Esophagus squamous epithelium (tissue), 5 donors: ENCODE measurements at regions not wholly inside any gene's neighbourhood (a gene's known extent, or its start where the extent isn't known, plus 50 kb on each side); places are given as distances from the start of the nearest gene placed in this dataset.

Experiments
- DNase-seq: peaks from one replicate; lab custom pipeline; 2025; lab: John Stamatoyannopoulos, UW
- H3K27ac ChIP-seq, 4 donors: fragments of 200-600 bp; sonication (generic); one replicate each; pipeline ENCODE4 v1.5.1; 2016 to 2019; ENCODE audit warnings: mild to moderate bottlenecking in 1 of 4
- H3K27me3 ChIP-seq, 4 donors: fragments of 200-600 bp; sonication (generic); 1 replicate in 3 of 4; 2 replicates in 1 of 4; pipeline versions ENCODE4 v1.5.1 to v1.6.0; 2017 to 2021; ENCODE audit warnings: antibody characterized with exemption in 1 of 4
- H3K36me3 ChIP-seq, 3 donors: fragments of 200-600 bp; sonication (generic); one replicate each; pipeline ENCODE4 v1.5.1; 2016 to 2019
- H3K4me1 ChIP-seq, 3 donors: fragments of 200-600 bp; sonication (generic); one replicate each; pipeline ENCODE4 v1.5.1; 2017 to 2019
- H3K4me3 ChIP-seq, 4 donors: fragments of 200-600 bp; sonication (generic); 1 replicate in 3 of 4; 2 replicates in 1 of 4; pipeline ENCODE4 v1.5.1; 2016 to 2019; ENCODE audit warnings: mild to moderate bottlenecking in 2 of 4, moderate library complexity in 1 of 4
- H3K9me3 ChIP-seq, 3 donors: fragments of 200-600 bp; sonication (generic); one replicate each; pipeline ENCODE4 v1.5.1; 2016 to 2019
- CTCF ChIP-seq, 6 experiments: fragments of 450-650 bp in 4 of 6; fragments of 200-600 bp in 2 of 6; sonication (generic) in 2 of 6; IDR thresholded peaks; one replicate each; pipeline ENCODE4 v1.5.1; 2016 to 2019; ENCODE audit warnings: antibody characterized with exemption in 6 of 6, mild to moderate bottlenecking in 4 of 6, moderate library complexity in 4 of 6
- POLR2A ChIP-seq, 4 donors: fragments of 450-650 bp; IDR thresholded peaks; one replicate each; pipeline ENCODE4 v1.6.1; 2017; ENCODE audit warnings: antibody characterized with exemption in 4 of 4, mild to moderate bottlenecking in 4 of 4, moderate library complexity in 3 of 4
- WGBS, 2 donors: methylation state at CpG; one replicate each; pipeline ENCODE4 v1.1.5; 2018; 5-methylcytosine and 5-hydroxymethylcytosine counted together
- intact Hi-C: fragments of 100-400 bp; cut with DNase I; formaldehyde crosslinking; loops from one replicate; pipeline ENCODE4 v1.15.0; 2022
- donor health status: DM: yes; HTN: yes; CAD: no.

DNA sequence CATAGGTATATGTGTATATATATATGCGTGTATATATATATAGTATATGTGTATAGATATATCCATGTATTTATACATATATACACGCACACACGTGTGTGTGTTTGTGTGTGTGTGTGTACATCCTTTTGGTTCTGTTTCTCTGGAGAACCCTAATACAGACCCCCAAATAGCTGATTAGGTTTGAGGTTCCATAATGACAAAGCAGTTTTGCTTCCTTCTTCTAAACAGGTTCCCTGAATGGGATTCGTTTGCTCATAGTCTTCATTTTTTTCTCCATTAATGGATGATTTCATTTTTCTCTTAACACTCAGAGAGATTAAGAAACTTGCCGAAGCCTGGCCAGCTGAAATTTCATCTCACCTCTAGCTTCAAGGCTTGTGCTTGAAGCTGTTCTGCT, 234.0 kb upstream of the BCOR start:
- Histone ChIP-seq H3K4me1 (no peaks in the 10 kb centered on the region), H3K27ac (no peak overlapping the region), H3K4me3 (no peak overlapping the region), H3K27me3 (no peaks in the 10 kb centered on the region), H3K9me3 (no peaks in the 10 kb centered on the region), H3K36me3 (no peaks in the 10 kb centered on the region)
- WGBS, 2 donors: 58 to 69% methylated on average over 4 to 5 of the region's 5 CpGs
- intact Hi-C loops: no loop called here
- TF ChIP-seq CTCF (IDR thresholded peaks at IDR 0.05) (no peak), POLR2A (IDR thresholded peaks at IDR 0.05) (no peak)
- no peak for DNase-seq

- DNase-seq: no peak
- no peaks in the 10 kb centered on the region for H3K36me3 ChIP-seq
- no peaks in the 10 kb centered on the region for H3K27me3 ChIP-seq
- WGBS, 2 donors: 70 to 100% methylated on average over 4 to 5 of the region's 5 CpGs
- TF ChIP-seq POLR2A (IDR thresholded peaks at IDR 0.05): no peak
- no peak for TF ChIP-seq CTCF (IDR thresholded peaks at IDR 0.05)
- intact Hi-C loops: no loop called here
- no peaks in the 10 kb centered on the region for H3K9me3 ChIP-seq
- no peak overlapping the region for H3K4me3 ChIP-seq
- no peak overlapping the region for H3K27ac ChIP-seq
- no peaks in the 10 kb centered on the region for H3K4me1 ChIP-seq
These were observed 233.6 kb upstream of the BCOR start for GRCh38 chrX:40331353-40331752.

DNA sequence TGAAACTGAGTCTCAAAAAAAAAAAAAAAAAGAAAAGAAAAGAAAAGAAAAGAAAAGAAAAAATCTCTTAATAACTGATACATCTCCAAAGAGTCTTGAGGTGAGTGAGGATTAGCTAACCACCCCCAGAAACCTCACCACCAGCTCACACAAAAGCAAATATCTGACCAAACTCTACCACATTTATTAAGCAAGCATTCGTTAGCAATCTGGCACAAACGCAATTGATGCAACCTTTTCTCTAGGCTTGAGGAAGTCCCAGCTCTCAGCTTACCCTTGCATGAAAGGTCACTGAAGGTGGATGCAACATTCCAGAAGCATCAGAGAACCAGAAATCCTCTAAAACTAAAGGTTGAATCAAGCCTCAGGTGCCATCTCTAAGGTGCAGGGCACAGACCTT, 231.9 kb upstream of the BCOR start:
- TF ChIP-seq POLR2A (IDR thresholded peaks at IDR 0.05): no peak
- TF ChIP-seq CTCF (IDR thresholded peaks at IDR 0.05): no peak

GRCh38 chrX:40327085-40327484, 229.3 kb upstream of the BCOR start:
- Histone ChIP-seq H3K9me3 (no peaks in the 10 kb centered on the region), H3K27me3 (no peaks in the 10 kb centered on the region), H3K36me3 (no peaks in the 10 kb centered on the region), H3K4me1 (no peaks in the 10 kb centered on the region), H3K4me3 (no peak overlapping the region), H3K27ac (no peak overlapping the region)
- TF ChIP-seq POLR2A (IDR thresholded peaks at IDR 0.05) (no peak), CTCF (IDR thresholded peaks at IDR 0.05) (no peak)
- DNase-seq: no peak
- intact Hi-C loops: no loop called here
- no CpG with 5 or more reads among the region's 1 CpG for WGBS, 2 donors

More for the DNA sequence above, 231.9 kb upstream of the BCOR start:
- intact Hi-C loops: no loop called here
- Histone ChIP-seq H3K4me1 (no peaks in the 10 kb centered on the region), H3K4me3 (no peak overlapping the region), H3K27me3 (no peaks in the 10 kb centered on the region), H3K27ac (no peak overlapping the region), H3K9me3 (no peaks in the 10 kb centered on the region), H3K36me3 (no peaks in the 10 kb centered on the region)
- WGBS, 2 donors: 69% methylated on average over 2 of the region's 2 CpGs; no CpG with 5 or more reads in 1 of the 2 donors
- no peak for DNase-seq

DNA sequence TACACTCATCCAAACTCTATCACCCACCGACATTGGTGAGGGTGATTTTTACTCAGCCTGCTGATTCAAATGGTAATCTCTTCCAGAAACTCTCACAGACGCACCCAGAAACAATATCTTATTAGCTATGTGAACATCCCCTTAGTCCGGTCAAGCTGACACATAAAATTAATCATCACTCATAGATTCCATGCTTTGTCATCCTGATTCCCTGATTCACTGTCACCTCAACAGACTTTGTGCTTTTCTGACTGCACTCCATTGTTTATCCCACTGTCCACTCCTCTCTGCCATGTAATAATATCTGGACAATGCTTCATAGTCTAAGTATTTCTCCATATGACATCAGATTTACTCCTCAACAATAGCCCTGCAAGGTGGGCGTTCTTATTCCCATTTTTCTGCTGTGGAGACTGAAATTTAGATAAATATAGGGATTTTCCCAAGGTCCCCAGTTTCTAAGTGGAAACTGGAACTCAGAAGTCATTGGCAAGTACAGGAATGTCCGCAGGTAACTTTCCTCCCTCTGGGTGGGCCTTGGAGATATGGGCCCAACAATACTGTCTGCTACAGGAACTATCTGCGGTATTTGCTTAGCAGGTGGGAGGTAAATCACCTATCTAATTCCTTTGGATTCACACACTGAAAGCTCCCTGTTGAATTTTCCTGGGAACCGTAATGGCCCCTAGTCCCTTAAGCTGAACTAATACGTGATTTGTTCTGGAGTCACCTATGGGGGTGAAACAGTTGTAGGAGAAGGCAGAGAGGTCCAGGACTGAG, 228.6 kb upstream of the BCOR start:
- Histone ChIP-seq H3K36me3 (no peaks in the 10 kb centered on the region), H3K27me3 (no peaks in the 10 kb centered on the region), H3K9me3 (no peaks in the 10 kb centered on the region), H3K4me3 (no peak overlapping the region), H3K4me1 (no peaks in the 10 kb centered on the region), H3K27ac (no peak overlapping the region)
- DNase-seq: no peak
- intact Hi-C loops: no loop called here
- WGBS, 2 donors: 71 to 89% methylated on average over 8 of the region's 8 CpGs
- TF ChIP-seq POLR2A (IDR thresholded peaks at IDR 0.05) (no peak), CTCF (IDR thresholded peaks at IDR 0.05) (no peak)
